Fibroblast of lung (primary cell): ENCODE measurements at regions not wholly inside any gene's neighbourhood (a gene's known extent, or its start where the extent isn't known, plus 50 kb on each side); places are given as distances from the start of the nearest gene placed in this dataset.
A peak's percentile ranks its signal among the peaks of the same experiment; 100 is the strongest.
"Not testable (repeated sequence)": the region's sequence is repeated elsewhere in the genome, so short reads cannot be mapped to it uniquely, and the experiment has no call there.

Experiments used
- DNase-seq, 2 donors: peaks; one replicate each; pipeline versions ENCODE4 v3.0.0 to v3.0.0-alpha.2; 2010; ENCODE audit warnings: low read depth in 2 of 2
- H2AFZ ChIP-seq: 2 replicates; pipeline ENCODE4 v1.5.1; 2012; ENCODE audit warnings: low read length, control low read depth, inconsistent platforms
- H3K27ac ChIP-seq: 2 replicates; pipeline ENCODE4 v1.5.1; 2011; ENCODE audit warnings: low read length, control low read depth; ENCODE audit not compliant: insufficient read depth
- H3K27me3 ChIP-seq: 2 replicates; pipeline ENCODE4 v1.5.1; 2011; ENCODE audit warnings: mild to moderate bottlenecking, low read length; ENCODE audit not compliant: control insufficient read depth, insufficient read depth
- H3K36me3 ChIP-seq: 2 replicates; pipeline ENCODE4 v1.5.1; 2011; ENCODE audit warnings: low read length; ENCODE audit not compliant: control insufficient read depth, insufficient read depth
- H3K4me1 ChIP-seq: 2 replicates; pipeline ENCODE4 v1.5.1; 2011; ENCODE audit warnings: low read length; ENCODE audit not compliant: control insufficient read depth, insufficient read depth; ENCODE audit errors: extremely low read depth
- H3K4me2 ChIP-seq: 2 replicates; pipeline ENCODE4 v1.5.1; 2011; ENCODE audit warnings: low read length, control low read depth; ENCODE audit not compliant: insufficient read depth; ENCODE audit errors: extremely low read depth
- H3K4me3 ChIP-seq, 4 experiments: fragments of 200-600 bp in 1 of 4; sonication (generic) in 1 of 4; replicated peaks in 1 of 4; 2 replicates each; pipeline ENCODE4 v1.5.1; 2011 to 2016; ENCODE audit warnings: low read length in 4 of 4, low read depth in 3 of 4, mild to moderate bottlenecking in 3 of 4, control low read depth in 2 of 4, inconsistent platforms in 1 of 4, mixed read lengths in 1 of 4; ENCODE audit not compliant: insufficient read depth in 1 of 4; ENCODE audit errors: control extremely low read depth in 1 of 4
- H3K79me2 ChIP-seq: 2 replicates; pipeline ENCODE4 v1.5.1; 2012; ENCODE audit warnings: mild to moderate bottlenecking, low read length, inconsistent platforms; ENCODE audit not compliant: control insufficient read depth, insufficient read depth
- H3K9ac ChIP-seq: 2 replicates; pipeline ENCODE4 v1.5.1; 2011; ENCODE audit warnings: mild to moderate bottlenecking, low read length, control low read depth; ENCODE audit not compliant: insufficient read depth
- H3K9me3 ChIP-seq: 2 replicates; pipeline ENCODE4 v1.5.1; 2012; ENCODE audit warnings: low read depth, low read length; ENCODE audit not compliant: control insufficient read depth, insufficient read depth
- H4K20me1 ChIP-seq: 2 replicates; pipeline ENCODE4 v1.5.1; 2011; ENCODE audit warnings: low read length; ENCODE audit not compliant: control insufficient read depth, insufficient read depth; ENCODE audit errors: extremely low read depth
- EZH2 ChIP-seq: IDR thresholded peaks from 2 replicates; pipeline ENCODE4 v1.5.1; 2012; ENCODE audit warnings: low read length, control low read depth, mild to moderate bottlenecking; ENCODE audit errors: missing control alignments
- TF ChIP-seq, protein P1 (sequence below), 2 donors: IDR thresholded peaks in 1 of 2; conservative IDR thresholded peaks in 1 of 2; 1 replicate in 1 of 2; 2 replicates in 1 of 2; pipeline ENCODE4 v1.5.1; 2011 to 2012; ENCODE audit warnings: low read length in 2 of 2, control low read depth in 1 of 2, inconsistent platforms in 1 of 2, low read depth in 1 of 2, mild to moderate bottlenecking in 1 of 2

- no peak overlapping the region for H2AFZ ChIP-seq
- TF ChIP-seq EZH2 = no peak
- TF ChIP-seq, protein P1, sequence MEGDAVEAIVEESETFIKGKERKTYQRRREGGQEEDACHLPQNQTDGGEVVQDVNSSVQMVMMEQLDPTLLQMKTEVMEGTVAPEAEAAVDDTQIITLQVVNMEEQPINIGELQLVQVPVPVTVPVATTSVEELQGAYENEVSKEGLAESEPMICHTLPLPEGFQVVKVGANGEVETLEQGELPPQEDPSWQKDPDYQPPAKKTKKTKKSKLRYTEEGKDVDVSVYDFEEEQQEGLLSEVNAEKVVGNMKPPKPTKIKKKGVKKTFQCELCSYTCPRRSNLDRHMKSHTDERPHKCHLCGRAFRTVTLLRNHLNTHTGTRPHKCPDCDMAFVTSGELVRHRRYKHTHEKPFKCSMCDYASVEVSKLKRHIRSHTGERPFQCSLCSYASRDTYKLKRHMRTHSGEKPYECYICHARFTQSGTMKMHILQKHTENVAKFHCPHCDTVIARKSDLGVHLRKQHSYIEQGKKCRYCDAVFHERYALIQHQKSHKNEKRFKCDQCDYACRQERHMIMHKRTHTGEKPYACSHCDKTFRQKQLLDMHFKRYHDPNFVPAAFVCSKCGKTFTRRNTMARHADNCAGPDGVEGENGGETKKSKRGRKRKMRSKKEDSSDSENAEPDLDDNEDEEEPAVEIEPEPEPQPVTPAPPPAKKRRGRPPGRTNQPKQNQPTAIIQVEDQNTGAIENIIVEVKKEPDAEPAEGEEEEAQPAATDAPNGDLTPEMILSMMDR (conservative IDR thresholded peaks at IDR 0.05 in 1 of 2, IDR thresholded peaks at IDR 0.05 in 1 of 2; ENCODE audit: low read depth in 1 of 2, low read length in 2 of 2) = no peak
Observed at GRCh38 chr22:23419931-23420330, 160.2 kb downstream of the IGLL1 start.

GRCh38 chr22:23419171-23419570 is 160.9 kb downstream of the IGLL1 start:
- Histone ChIP-seq H3K9ac (no peak overlapping the region), H3K27me3 (no peaks in the 10 kb centered on the region), H3K79me2 (no peaks in the 10 kb centered on the region), H3K9me3 (no peaks in the 10 kb centered on the region), H4K20me1 (no peaks in the 10 kb centered on the region), H2AFZ (no peak overlapping the region), H3K4me3 (no peak overlapping the region), H3K27ac (no peak overlapping the region), H3K4me1 (no peaks in the 10 kb centered on the region), H3K4me2 (no peak overlapping the region), H3K36me3 (no peaks in the 10 kb centered on the region)
- TF ChIP-seq, protein P1 (conservative IDR thresholded peaks at IDR 0.05 in 1 of 2, IDR thresholded peaks at IDR 0.05 in 1 of 2; ENCODE audit: low read depth in 1 of 2, low read length in 2 of 2) = no peak
- no peak for TF ChIP-seq EZH2
- no peak for DNase-seq

More at GRCh38 chr22:23419931-23420330, 160.2 kb downstream of the IGLL1 start:
- Histone ChIP-seq H3K27me3 (no peaks in the 10 kb centered on the region), H3K9ac (no peak overlapping the region), H3K4me3 (no peak overlapping the region), H3K4me2 (no peak overlapping the region), H4K20me1 (no peaks in the 10 kb centered on the region), H3K27ac (no peak overlapping the region), H3K79me2 (no peaks in the 10 kb centered on the region), H3K4me1 (no peaks in the 10 kb centered on the region), H3K36me3 (no peaks in the 10 kb centered on the region), H3K9me3 (no peaks in the 10 kb centered on the region)
- DNase-seq = no peak

DNA sequence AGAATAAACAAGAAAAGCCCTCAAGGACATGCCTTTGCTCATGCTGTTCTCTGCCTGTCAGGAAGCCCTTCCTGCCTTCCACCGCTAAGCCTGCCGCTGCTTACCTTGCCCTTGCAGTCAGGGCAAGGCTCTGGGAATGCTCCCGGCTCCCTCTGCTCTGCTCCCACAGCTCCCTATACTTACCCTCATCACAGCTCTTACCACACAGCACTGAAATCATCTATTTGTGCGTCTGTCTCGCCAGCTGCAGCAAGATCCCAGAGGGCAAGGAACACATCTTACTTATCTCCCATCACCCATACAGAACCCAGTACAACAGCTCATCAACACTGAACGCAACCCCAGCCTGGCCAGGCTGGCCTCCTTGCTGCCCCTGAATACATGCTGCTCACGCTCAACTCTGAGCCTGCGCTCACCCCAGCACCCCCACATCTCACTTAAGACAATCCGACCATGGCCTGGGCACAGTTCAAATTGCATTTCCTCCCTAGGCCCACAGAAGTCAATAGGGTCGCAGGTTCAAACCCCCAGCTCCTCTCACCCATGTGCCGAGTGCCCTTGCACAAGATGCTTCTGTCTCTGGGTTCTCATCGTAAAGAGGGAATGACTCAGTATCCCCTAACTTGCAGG is 161.8 kb downstream of the IGLL1 start:
- H3K79me2 ChIP-seq = no peaks in the 10 kb centered on the region
- H3K36me3 ChIP-seq = no peaks in the 10 kb centered on the region
- no peak overlapping the region for H3K4me2 ChIP-seq
- no peaks in the 10 kb centered on the region for H3K27me3 ChIP-seq
- H4K20me1 ChIP-seq = no peaks in the 10 kb centered on the region
- H3K4me3 ChIP-seq = no peak overlapping the region
- TF ChIP-seq, protein P1 (conservative IDR thresholded peaks at IDR 0.05 in 1 of 2, IDR thresholded peaks at IDR 0.05 in 1 of 2; ENCODE audit: low read depth in 1 of 2, low read length in 2 of 2) = no peak
- TF ChIP-seq EZH2 = no peak
- no peak for DNase-seq
- H2AFZ ChIP-seq = no peak overlapping the region
- H3K27ac ChIP-seq = no peak overlapping the region
- no peak overlapping the region for H3K9ac ChIP-seq
- H3K9me3 ChIP-seq = no peaks in the 10 kb centered on the region
- no peaks in the 10 kb centered on the region for H3K4me1 ChIP-seq

DNA sequence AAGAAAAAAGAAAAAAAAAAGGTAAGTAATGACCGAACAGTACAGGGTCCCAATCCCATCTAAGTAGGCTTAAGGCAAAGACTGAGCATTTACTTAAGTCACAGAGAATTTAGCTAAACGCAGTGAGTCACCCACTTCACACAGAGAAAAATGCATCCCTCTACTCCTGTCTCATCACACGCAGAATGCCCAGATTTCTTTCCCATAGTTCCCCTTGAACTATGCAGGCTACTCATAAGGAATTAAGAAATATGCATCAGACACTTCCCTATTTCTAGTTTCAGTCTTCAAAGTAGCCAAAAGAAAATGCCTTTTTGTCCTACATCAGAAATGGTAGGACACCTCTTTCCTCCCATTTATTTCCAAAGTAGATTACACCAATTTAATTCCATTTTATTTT is 162.8 kb downstream of the IGLL1 start:
- not testable (repeated sequence) for H3K4me2 ChIP-seq, H3K27me3 ChIP-seq, H3K27ac ChIP-seq

DNA sequence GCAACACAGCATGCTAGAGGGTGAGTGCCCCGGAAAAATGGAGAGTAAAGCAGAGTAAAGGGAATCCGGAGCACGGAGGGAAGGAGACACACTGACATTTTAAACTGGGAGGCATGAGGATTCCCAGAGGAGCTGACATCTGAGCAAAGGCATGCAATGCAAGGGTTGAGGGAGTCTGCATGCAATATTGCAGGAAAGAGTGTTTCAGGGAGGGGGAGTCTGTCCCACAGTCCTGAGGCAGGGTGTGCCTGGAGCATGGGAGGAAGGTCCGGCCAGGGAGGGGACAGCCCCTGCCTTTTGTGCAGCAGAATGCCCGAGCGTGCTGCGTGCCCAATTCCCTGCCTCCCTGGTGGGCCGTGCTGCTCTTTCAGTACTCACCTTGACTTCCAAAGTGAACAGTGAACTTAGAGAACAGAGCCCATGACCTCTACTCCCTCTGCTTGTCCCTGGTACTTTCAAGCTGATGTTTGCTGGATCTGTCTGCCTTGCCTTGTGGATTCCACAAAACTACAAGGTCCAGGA is 163.9 kb downstream of the IGLL1 start:
- not testable (repeated sequence) for H3K36me3 ChIP-seq, H2AFZ ChIP-seq, DNase-seq, H3K79me2 ChIP-seq, H3K4me2 ChIP-seq, H3K4me3 ChIP-seq, H4K20me1 ChIP-seq, H3K9ac ChIP-seq, H3K4me1 ChIP-seq, H3K27ac ChIP-seq, H3K9me3 ChIP-seq, H3K27me3 ChIP-seq

More for the DNA sequence above, 162.8 kb downstream of the IGLL1 start:
- not testable (repeated sequence) for H3K79me2 ChIP-seq, H3K4me3 ChIP-seq, H3K9ac ChIP-seq, H4K20me1 ChIP-seq, H2AFZ ChIP-seq, H3K36me3 ChIP-seq, H3K4me1 ChIP-seq, H3K9me3 ChIP-seq
- peak in 1 of 2 donors; percentile 72 for DNase-seq
